ENCODE measurements at regions not wholly inside any gene's neighbourhood (a gene's known extent, or its start where the extent isn't known, plus 50 kb on each side); places are given as distances from the start of the nearest gene placed in this dataset.

DNA sequence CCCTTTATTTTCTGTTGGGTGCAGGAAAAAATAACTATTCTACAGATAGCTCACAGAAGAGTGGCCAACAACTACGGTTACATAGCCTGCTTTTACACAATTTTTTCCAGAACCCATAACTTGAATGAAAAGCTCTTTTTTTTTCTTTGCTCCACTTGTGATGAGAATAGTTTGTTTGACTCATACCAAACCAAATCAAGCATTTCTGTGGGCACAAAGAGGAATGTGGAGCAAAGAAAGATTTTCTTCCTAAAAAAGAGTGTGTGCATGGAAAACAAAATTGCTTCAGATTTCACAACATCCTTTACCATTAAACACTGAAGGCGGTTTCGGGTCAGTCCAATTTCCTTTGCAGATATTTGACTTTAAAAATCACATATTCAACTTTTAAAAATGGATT lies 54.8 kb upstream of the RAB11FIP2 start:
- Histone ChIP-seq H2BK15ac (ENCODE audit: low read depth, low read length) (no peak overlapping the region), H3K23ac (ENCODE audit: low read depth, low read length) (no peak overlapping the region), H3K4me1 (ENCODE audit: control insufficient read depth, insufficient read depth, low read length) (no peaks in the 10 kb centered on the region), H2BK20ac (ENCODE audit: low read depth, low read length) (no peak overlapping the region), H4K8ac (ENCODE audit: low read depth in 2 of 2, low read length in 2 of 2) (no peak overlapping the region), H2BK120ac (ENCODE audit: low read depth, low read length) (no peak overlapping the region), H3K56ac (ENCODE audit: extremely low read depth, insufficient read depth, low read length) (no peak overlapping the region), H3K27ac (ENCODE audit: insufficient read depth, low read length) (no peak overlapping the region), H3K4ac (ENCODE audit: low read depth, low read length) (no peak overlapping the region), H3K4me2 (ENCODE audit: low read depth, low read length) (no peak overlapping the region), H4K5ac (ENCODE audit: low read depth, low read length) (no peak overlapping the region), H3K36me3 (ENCODE audit: control insufficient read depth, insufficient read depth, low read length) (no peaks in the 10 kb centered on the region), H3K4me3 (ENCODE audit: insufficient read depth, low read depth, low read length) (no peak overlapping the region), H4K91ac (ENCODE audit: insufficient read depth, low read depth, low read length) (no peak overlapping the region), H3K27me3 (ENCODE audit: control insufficient read depth, insufficient read depth, low read length) (no peaks in the 10 kb centered on the region), H3K9ac (ENCODE audit: low read depth, low read length) (no peak overlapping the region), H3K14ac (replicated peaks; ENCODE audit: low read depth, low read length) (no peak overlapping the region), H2AFZ (replicated peaks; ENCODE audit: low read length, poor library complexity) (no peak overlapping the region), H3K79me1 (ENCODE audit: low read depth in 1 of 2, low read length in 2 of 2) (no peaks in the 10 kb centered on the region), H2AK5ac (ENCODE audit: low read depth, low read length) (no peak overlapping the region), H2AK9ac (replicated peaks; ENCODE audit: low read depth, low read length, poor library complexity) (no peak overlapping the region), H4K20me1 (ENCODE audit: insufficient read depth, low read length) (no peaks in the 10 kb centered on the region), H2BK5ac (ENCODE audit: low read depth, low read length, poor library complexity, severe bottlenecking) (no peak overlapping the region), H3K9me1 (ENCODE audit: insufficient read depth, low read length) (no peaks in the 10 kb centered on the region), H3K18ac (ENCODE audit: low read depth, low read length) (no peak overlapping the region), H3K9me3 (ENCODE audit: control insufficient read depth, insufficient read depth, low read length) (no peaks in the 10 kb centered on the region)
- no TSS peak for BruUV-seq (replicated peaks)
- dilution Hi-C loops (cut with HindIII; ENCODE audit: low sequenced_read_pairs, unreplicated experiment) (no loop called here), intact Hi-C loops (cut with micrococcal nuclease) (no loop called here), in situ Hi-C loops (cut with MboI; ENCODE audit: low sequenced_read_pairs) (no loop called here)
- DNase-seq (no peak), ATAC-seq (ENCODE audit: low read depth) (no peak)
- ChIA-PET POLR2A (ENCODE audit: unreplicated experiment) (no interaction called here), CTCF (interaction anchor here (1.1 kb wide), 1 partner anchor 12 kb away, joined by 3 read pairs; no protein-coding TSS in a partner anchor)
- no CpG with 5 or more reads among the region's 3 CpGs for WGBS, 2 experiments (ENCODE audit: extremely low coverage in 2 of 2, insufficient read length in 1 of 2)
- TF ChIP-seq POLR2A (IDR thresholded peaks at IDR 0.05; ENCODE audit: low read depth, low read length) (no peak), MXI1 (IDR thresholded peaks at IDR 0.05; ENCODE audit: borderline replicate concordance, low read depth, low read length) (no peak), BHLHE40 (IDR thresholded peaks at IDR 0.05; ENCODE audit: low read depth, low read length) (no peak), RAD21 (IDR thresholded peaks at IDR 0.05; ENCODE audit: low read length) (no peak), RFX5 (IDR thresholded peaks at IDR 0.05; ENCODE audit: low read depth, low read length) (no peak), SMC3 (IDR thresholded peaks at IDR 0.05; ENCODE audit: low read depth, low read length) (no peak), CHD1 (IDR thresholded peaks at IDR 0.05; ENCODE audit: low read depth, low read length) (no peak)
- TF ChIP-seq, protein P1, sequence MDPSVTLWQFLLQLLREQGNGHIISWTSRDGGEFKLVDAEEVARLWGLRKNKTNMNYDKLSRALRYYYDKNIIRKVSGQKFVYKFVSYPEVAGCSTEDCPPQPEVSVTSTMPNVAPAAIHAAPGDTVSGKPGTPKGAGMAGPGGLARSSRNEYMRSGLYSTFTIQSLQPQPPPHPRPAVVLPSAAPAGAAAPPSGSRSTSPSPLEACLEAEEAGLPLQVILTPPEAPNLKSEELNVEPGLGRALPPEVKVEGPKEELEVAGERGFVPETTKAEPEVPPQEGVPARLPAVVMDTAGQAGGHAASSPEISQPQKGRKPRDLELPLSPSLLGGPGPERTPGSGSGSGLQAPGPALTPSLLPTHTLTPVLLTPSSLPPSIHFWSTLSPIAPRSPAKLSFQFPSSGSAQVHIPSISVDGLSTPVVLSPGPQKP (IDR thresholded peaks at IDR 0.05; ENCODE audit: borderline replicate concordance, low read depth, low read length), result no peak
- TF ChIP-seq, protein P2, sequence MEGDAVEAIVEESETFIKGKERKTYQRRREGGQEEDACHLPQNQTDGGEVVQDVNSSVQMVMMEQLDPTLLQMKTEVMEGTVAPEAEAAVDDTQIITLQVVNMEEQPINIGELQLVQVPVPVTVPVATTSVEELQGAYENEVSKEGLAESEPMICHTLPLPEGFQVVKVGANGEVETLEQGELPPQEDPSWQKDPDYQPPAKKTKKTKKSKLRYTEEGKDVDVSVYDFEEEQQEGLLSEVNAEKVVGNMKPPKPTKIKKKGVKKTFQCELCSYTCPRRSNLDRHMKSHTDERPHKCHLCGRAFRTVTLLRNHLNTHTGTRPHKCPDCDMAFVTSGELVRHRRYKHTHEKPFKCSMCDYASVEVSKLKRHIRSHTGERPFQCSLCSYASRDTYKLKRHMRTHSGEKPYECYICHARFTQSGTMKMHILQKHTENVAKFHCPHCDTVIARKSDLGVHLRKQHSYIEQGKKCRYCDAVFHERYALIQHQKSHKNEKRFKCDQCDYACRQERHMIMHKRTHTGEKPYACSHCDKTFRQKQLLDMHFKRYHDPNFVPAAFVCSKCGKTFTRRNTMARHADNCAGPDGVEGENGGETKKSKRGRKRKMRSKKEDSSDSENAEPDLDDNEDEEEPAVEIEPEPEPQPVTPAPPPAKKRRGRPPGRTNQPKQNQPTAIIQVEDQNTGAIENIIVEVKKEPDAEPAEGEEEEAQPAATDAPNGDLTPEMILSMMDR (conservative IDR thresholded peaks at IDR 0.05; ENCODE audit: low read depth, low read length), result no peak

Measured in IMR-90 (cell line).